HG03571 (cell line): ENCODE measurements at regions not wholly inside any gene's neighbourhood (a gene's known extent, or its start where the extent isn't known, plus 50 kb on each side); places are given as distances from the start of the nearest gene placed in this dataset.
"Not testable (repeated sequence)": the region's sequence is repeated elsewhere in the genome, so short reads cannot be mapped to it uniquely, and the experiment has no call there.

Experiments
- ATAC-seq: cut with Tn5 transposase; IDR thresholded peaks from one replicate; pipeline ENCODE4 v1.9.1; 2021; ENCODE audit not compliant: unreplicated experiment

DNA sequence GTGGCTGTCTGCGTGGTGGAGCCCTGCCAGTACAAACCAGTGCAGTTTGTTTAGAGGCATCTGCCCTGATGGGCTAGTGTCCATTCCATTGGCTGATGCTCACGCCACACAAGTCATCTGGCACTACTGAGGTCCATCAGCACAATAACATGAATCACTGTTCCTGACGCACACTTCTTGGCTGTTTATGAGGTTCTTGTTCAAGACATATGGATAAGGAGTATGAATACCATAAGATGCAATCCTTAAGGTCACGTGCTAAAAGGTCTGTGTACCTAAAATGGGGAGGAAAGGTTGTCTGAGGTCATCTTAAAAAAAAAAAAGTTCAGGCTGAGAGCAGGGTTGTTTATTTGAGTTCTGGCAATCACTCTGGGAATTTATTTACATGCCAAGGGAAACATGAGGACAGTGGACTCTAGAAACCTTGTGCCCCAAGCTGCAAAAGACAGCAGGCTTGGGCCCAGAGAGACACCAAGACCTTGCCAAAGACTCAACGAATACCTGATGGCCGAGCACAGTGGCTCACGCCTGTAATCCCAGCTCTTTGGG is 54.1 kb upstream of the SHLD1 start:
- no peak for ATAC-seq

- ATAC-seq, result peak; percentile 99
These were observed 58.1 kb upstream of the SHLD1 start for GRCh38 chr20:5691918-5692618.

GRCh38 chr20:5689463-5689862 is 60.7 kb upstream of the SHLD1 start:
- ATAC-seq, result no peak

DNA sequence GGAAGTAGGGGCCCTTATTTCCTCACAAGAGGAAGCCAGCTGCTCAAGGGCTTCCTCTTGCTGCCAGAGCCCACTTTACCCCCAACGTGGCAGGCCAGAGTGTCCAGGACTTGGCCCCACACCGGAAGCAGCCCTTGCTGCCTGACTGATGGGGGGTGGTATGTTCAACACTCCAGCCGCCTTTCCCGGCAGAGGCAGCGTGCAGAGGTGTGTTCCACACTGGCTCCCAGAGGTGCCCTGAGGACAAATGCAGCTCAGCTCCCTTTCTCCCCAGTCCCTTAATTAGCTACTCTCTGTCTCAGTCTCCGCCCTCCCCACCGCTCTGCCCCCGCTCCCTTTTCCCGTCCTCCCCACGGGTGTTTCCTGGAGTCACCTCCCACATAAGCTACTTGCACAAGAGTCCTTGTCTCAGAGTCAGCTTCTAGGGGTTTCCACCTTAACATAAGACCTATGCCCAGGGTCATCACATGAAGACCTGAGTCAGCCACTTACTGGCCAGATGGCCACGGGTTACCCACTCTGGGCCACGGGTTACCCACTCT is 61.7 kb upstream of the SHLD1 start:
- ATAC-seq, result no peak

DNA sequence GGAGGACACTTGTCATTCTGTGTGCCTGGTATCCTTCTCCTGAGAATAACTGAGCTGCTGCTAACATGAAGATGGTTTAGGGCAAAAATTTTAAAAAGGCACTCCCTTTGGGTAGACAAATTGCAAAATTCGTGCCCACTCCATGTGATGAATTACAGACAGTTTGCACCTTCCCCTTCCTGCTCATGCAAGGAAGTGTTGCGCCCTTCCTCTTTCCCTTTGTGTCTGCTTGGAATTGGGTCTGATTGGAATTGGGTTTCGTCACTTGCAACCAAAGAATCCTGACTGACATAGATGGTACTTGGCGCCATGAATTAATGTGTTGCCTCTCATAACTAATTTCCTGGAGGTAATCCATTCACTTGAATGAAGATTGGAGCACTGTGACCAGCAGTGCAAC is 62.3 kb upstream of the SHLD1 start:
- no peak for ATAC-seq

- no peak for ATAC-seq
These were observed 63.7 kb upstream of the SHLD1 start for GRCh38 chr20:5686384-5687105.

GRCh38 chr20:5682556-5682955 is 67.6 kb upstream of the SHLD1 start:
- ATAC-seq, result not testable (repeated sequence)

- ATAC-seq, result no peak
These were observed 69.4 kb upstream of the GPCPD1 start for GRCh38 chr20:5680192-5680591.

GRCh38 chr20:5678777-5679176 is 68.0 kb upstream of the GPCPD1 start:
- ATAC-seq, result no peak

- not testable (repeated sequence) for ATAC-seq
These were observed 67.1 kb upstream of the GPCPD1 start for GRCh38 chr20:5677944-5678343.

- ATAC-seq, result no peak
These were observed 66.6 kb upstream of the GPCPD1 start for GRCh38 chr20:5677389-5677788.

- ATAC-seq, result no peak
These were observed 64.6 kb upstream of the GPCPD1 start for GRCh38 chr20:5675103-5676091.

GRCh38 chr20:5674176-5674660 is 63.4 kb upstream of the GPCPD1 start:
- ATAC-seq, result peak; percentile 80

DNA sequence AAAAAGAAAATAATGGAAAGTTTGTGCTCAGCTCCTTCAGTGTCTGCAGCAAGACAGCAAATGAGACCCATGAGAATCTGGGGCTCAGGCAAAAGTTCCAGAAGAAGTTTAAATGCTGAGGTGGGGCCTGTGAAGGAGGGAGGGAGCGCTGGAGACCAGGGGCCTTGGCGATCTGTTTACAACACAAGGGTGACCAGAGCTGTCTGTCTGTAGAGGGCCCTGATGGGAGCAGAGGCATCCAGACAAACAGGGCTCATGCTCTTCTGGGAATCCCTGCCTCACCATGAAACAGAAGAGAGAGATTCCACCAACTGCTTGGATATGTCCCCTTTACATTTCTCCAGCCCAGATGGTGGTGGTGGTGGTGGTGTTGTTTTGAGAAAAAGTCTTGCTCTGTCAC is 60.1 kb upstream of the GPCPD1 start:
- no peak for ATAC-seq

DNA sequence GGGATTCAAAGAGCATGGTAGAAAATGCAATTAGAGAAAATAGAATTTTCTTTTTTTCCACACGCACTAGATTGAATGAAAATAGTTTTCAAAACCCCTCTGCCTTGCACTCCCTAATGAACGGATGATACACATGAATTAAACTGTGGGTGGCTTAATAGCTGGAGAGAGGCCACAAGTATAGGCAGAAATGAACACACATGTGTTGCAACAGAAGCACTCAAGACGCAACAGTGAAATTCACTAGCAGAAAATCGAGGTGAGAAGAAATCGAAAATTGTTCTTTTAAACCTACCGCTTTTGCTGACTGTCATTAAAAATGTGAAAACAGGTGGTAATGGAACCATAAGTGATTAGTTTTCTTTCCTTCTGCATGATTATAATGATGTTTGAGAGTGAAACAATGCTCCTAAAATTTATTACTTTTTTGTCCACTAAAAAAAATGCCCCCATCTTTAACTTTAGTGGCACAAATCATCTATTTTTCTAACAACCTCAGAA is 59.3 kb upstream of the GPCPD1 start:
- no peak for ATAC-seq

DNA sequence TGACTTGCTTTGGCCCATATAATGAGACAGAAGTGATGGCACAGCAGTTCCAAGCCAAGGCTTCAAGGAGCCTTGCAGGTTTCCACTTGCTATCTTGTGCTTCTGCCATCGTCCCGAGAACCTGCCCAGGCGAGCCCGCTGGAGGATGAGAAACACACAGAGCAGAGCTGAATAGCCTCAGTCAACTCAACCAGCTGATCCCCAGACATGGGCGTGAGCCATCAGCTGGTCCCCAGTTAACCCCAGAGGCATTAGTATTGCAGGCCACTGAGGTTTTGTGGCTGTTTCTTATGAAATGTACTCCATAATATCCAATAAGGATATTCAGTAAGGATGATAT is 57.7 kb upstream of the GPCPD1 start:
- ATAC-seq, result no peak

- no peak for ATAC-seq
These were observed 57.1 kb upstream of the GPCPD1 start for GRCh38 chr20:5667705-5668528.

DNA sequence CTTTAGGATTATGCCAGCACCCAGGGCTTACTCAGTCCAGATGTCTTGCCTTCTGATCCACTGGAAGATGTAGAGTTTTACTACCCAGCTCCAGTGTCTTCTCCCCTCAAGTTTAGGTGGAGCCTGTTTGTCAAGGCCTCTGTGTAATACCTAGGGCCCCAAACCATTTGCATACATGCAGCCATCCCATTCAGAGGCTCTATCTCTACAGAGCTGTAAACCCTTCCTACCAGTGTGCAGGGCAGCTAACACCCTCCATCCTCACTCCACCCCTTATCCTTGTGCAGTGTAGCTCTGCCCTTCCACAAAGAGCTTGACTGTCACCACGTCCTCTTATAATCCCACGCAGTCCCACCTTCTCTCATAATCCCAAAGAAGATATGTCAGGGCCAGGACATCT is 54.6 kb upstream of the GPCPD1 start:
- ATAC-seq, result no peak

- ATAC-seq, result no peak
These were observed 52.6 kb upstream of the GPCPD1 start for GRCh38 chr20:5663396-5663795.

GRCh38 chr20:5662769-5663168 is 52.0 kb upstream of the GPCPD1 start:
- ATAC-seq, result no peak
